Ascending aorta (tissue), 2 donors: ENCODE measurements at regions not wholly inside any gene's neighbourhood (a gene's known extent, or its start where the extent isn't known, plus 50 kb on each side); places are given as distances from the start of the nearest gene placed in this dataset.
"Not testable (repeated sequence)": the region's sequence is repeated elsewhere in the genome, so short reads cannot be mapped to it uniquely, and the experiment has no call there.

Source experiments
- DNase-seq, 2 donors: peaks; one replicate each; pipeline ENCODE4 v3.0.0-alpha.2; 2019; ENCODE audit warnings: low spot score in 2 of 2
- H3K27ac ChIP-seq, 2 donors: fragments of 200-600 bp; sonication (generic); one replicate each; pipeline ENCODE4 v1.5.1; 2016 to 2017; ENCODE audit warnings: mild to moderate bottlenecking in 1 of 2
- H3K27me3 ChIP-seq: fragments of 200-600 bp; sonication (generic); one replicate; pipeline ENCODE4 v1.5.1; 2017
- H3K36me3 ChIP-seq, 2 donors: fragments of 200-600 bp; sonication (generic); one replicate each; pipeline ENCODE4 v1.5.1; 2016
- H3K4me1 ChIP-seq, 2 donors: fragments of 200-600 bp; sonication (generic); one replicate each; pipeline ENCODE4 v1.5.1; 2016 to 2017; ENCODE audit warnings: mild to moderate bottlenecking in 1 of 2
- H3K4me3 ChIP-seq, 2 donors: fragments of 200-600 bp; sonication (generic); one replicate each; pipeline ENCODE4 v1.5.1; 2016 to 2017; ENCODE audit warnings: mild to moderate bottlenecking in 1 of 2
- H3K9me3 ChIP-seq, 2 donors: fragments of 200-600 bp; sonication (generic); one replicate each; pipeline ENCODE4 v1.5.1; 2016
- intact Hi-C: fragments of 100-400 bp; cut with DNase I; formaldehyde crosslinking; loops from one replicate; pipeline ENCODE4 v1.15.1; 2023
- TF ChIP-seq, protein P1 (sequence below), 3 experiments: fragments of 200-600 bp in 2 of 3; fragments of 450-650 bp in 1 of 3; sonication (generic) in 2 of 3; IDR thresholded peaks; one replicate each; pipeline ENCODE4 v1.5.1; 2016 to 2019; ENCODE audit warnings: antibody characterized with exemption in 3 of 3, mild to moderate bottlenecking in 1 of 3, moderate library complexity in 1 of 3

DNA sequence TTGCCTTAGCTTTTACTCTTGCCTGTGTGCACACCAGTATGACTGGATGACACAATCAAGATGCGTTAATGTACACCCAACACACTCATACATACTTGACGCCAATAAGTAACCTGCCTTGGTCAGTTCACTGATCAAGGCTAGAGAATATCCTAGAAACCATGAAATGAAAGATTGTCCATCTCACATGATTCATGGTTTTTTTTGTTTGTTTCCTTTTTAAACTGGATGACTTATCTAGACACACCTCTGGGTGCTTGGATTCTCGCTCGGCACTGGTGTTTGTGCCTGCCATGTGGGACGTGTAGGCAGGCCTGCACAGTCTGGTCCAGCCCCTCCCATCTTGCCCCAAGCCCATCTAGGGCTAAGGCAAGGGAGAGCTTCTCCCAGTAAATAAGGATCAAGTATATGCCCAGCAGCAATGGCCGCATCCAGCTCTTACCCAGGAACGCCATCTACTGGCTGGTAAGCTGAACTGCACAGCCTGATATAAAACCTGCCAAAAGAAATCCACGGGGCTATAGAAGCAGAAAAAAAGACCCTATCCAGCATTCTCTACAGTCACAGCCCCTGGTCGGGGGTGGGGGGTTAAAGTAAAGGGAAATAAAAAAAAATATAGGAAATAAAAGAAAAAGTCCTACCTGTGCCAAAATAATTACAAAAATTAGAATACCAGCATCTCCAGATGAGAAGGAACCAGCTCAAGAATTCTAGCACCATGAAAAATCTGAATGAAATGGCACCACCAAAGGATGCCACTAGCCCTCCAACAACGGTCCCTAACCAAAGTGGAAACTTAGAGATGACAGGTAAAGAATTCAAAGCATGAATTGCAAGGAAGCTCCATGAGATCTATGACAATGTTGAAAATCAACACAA is 73.3 kb downstream of the OTOR start:
- H3K9me3 ChIP-seq = no peaks in the 10 kb centered on the region
- no peak for DNase-seq
- H3K27ac ChIP-seq = no peak overlapping the region
- no peaks in the 10 kb centered on the region for H3K27me3 ChIP-seq
- TF ChIP-seq, protein P1, sequence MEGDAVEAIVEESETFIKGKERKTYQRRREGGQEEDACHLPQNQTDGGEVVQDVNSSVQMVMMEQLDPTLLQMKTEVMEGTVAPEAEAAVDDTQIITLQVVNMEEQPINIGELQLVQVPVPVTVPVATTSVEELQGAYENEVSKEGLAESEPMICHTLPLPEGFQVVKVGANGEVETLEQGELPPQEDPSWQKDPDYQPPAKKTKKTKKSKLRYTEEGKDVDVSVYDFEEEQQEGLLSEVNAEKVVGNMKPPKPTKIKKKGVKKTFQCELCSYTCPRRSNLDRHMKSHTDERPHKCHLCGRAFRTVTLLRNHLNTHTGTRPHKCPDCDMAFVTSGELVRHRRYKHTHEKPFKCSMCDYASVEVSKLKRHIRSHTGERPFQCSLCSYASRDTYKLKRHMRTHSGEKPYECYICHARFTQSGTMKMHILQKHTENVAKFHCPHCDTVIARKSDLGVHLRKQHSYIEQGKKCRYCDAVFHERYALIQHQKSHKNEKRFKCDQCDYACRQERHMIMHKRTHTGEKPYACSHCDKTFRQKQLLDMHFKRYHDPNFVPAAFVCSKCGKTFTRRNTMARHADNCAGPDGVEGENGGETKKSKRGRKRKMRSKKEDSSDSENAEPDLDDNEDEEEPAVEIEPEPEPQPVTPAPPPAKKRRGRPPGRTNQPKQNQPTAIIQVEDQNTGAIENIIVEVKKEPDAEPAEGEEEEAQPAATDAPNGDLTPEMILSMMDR (IDR thresholded peaks at IDR 0.05) = peak in 2 of 3 experiments; percentile 22 to 56
- H3K36me3 ChIP-seq = no peaks in the 10 kb centered on the region
- no peak overlapping the region for H3K4me3 ChIP-seq
- H3K4me1 ChIP-seq = no peaks in the 10 kb centered on the region
- intact Hi-C loops = no loop called here

DNA sequence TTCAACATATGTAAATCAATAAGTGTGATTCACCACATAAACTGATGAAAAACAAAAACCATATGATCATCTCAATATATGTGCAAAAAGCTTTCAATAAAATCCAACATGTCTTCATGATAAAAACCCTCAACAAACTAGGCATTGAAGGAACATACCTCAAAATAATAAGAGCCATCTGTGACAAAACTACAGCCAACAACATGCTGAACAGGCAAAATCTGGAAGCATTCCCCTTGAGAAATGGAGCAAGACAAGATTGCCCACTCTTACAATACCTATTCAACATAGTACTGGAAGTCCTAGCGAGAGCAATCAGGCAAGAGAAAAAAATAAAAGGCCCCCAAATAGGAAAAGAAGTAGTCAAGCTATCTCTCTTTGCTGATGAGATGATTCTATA is 76.5 kb downstream of the OTOR start:
- Histone ChIP-seq H3K36me3 (no peaks in the 10 kb centered on the region), H3K9me3 (no peaks in the 10 kb centered on the region), H3K27ac (no peak overlapping the region), H3K27me3 (no peaks in the 10 kb centered on the region), H3K4me3 (no peak overlapping the region), H3K4me1 (no peaks in the 10 kb centered on the region)
- no peak for DNase-seq
- intact Hi-C loops = no loop called here
- TF ChIP-seq, protein P1 (IDR thresholded peaks at IDR 0.05) = no peak

DNA sequence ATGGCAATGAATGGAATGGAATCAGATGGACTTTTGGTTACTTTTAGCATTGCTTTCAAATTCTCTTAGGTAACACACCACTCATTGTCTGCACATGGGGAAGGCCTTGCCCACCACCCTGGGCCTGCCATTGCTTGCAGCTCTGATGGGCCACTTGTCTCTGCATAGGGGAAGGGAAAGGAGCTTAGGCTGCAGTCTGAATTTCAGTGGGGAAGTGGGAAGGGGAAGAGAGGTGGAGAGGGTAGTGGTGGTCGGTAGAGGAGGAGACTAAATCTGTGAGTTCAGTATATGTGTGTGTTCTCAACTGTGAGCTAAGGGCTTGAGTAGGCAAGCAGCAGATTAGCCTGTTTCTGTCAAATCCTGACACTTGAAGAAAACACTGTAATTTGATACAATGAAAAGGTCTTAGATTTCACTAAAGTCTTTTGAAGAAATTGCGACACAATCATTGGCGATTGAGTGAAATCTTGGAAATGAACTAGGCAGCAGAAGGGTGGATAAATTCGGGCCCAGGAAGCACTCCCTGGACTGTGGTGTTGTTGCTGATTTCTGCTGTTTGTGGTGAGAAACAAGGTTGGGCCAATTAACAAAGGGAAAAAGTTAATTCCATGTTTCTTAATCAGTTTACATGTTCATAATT is 80.6 kb downstream of the OTOR start:
- no peaks in the 10 kb centered on the region for H3K27me3 ChIP-seq
- no peaks in the 10 kb centered on the region for H3K4me1 ChIP-seq
- no peak overlapping the region for H3K27ac ChIP-seq
- H3K36me3 ChIP-seq = no peaks in the 10 kb centered on the region
- no peak overlapping the region for H3K4me3 ChIP-seq
- intact Hi-C loops = no loop called here
- TF ChIP-seq, protein P1 (IDR thresholded peaks at IDR 0.05) = no peak
- H3K9me3 ChIP-seq = no peaks in the 10 kb centered on the region
- DNase-seq = no peak

DNA sequence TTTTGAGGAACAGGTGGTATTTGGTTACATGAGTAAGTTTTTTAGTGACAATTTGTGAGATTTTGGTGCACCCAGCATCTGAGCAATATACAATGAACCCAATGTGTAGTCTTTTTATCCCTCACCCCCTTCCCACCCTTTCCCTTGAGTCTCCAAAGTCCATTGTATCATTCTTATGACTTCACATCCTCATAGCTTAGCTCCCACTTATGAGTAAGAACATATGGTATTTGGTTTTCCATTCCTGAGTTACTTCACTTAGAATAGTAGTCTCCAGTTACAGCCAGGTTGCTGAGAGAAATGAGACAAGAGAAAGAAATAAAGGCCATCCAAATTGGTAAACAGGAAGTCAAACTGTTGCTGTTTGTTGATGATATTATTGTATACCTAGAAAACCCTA is 87.5 kb downstream of the OTOR start:
- H3K9me3 ChIP-seq, intact Hi-C loops, H3K27ac ChIP-seq, H3K4me1 ChIP-seq, H3K27me3 ChIP-seq, DNase-seq, H3K36me3 ChIP-seq, H3K4me3 ChIP-seq: not testable (repeated sequence)

DNA sequence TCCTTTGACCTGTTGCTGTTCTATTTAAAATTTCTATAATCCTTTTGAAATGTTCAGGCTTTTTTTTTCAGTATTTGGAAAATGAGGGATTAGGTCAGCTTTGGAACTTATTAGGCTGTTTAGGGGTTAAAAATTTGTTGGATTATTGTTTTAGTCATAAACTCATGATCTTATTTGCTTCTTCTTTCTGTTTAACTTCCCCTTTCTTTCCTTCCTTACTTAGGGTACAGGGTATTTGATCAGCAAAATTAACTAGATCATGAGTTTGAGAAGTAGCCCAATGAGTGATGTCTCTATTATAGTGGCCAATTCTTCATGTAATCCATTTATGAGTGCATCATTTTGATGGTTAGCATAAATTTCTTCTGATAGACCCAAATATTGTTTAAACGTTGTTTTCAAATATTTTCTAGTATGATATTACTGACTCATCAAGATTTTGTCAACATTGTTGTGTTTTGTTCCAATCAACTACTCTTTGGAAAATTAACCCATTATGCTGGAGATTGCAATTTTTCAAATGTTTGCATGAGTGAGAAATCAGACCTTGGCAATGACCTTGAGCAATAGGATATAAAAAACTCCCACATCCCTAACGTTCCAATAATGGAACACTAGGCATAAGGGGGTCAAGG is 94.4 kb downstream of the OTOR start:
- Histone ChIP-seq H3K4me3 (no peak overlapping the region), H3K9me3 (no peaks in the 10 kb centered on the region), H3K4me1 (no peaks in the 10 kb centered on the region), H3K36me3 (no peaks in the 10 kb centered on the region), H3K27me3 (no peaks in the 10 kb centered on the region), H3K27ac (no peak overlapping the region)
- intact Hi-C loops = no loop called here
- no peak for DNase-seq
- TF ChIP-seq, protein P1 (IDR thresholded peaks at IDR 0.05) = no peak

DNA sequence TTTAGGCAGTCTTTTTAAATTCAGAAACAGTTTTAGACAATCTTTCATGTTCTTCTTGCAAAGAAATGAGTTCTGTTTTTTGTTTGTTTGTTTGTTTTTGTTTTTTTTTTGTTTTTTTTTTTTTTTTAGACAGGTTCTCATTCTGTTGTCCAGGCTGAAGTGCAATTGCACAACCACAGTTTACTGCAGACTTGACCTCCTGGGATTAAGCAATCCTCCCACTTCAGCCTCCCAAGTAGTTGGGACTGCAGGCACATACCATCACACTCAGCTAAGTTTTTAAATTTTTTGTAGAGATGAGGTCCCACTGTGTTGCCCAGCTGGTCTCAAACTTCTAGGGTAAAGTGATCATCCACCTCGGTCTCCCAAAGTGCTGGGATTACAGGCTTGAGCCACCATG is 96.2 kb downstream of the OTOR start:
- no peak overlapping the region for H3K27ac ChIP-seq
- TF ChIP-seq, protein P1 (IDR thresholded peaks at IDR 0.05) = no peak
- H3K36me3 ChIP-seq = no peaks in the 10 kb centered on the region

More for the DNA sequence above, 96.2 kb downstream of the OTOR start:
- Histone ChIP-seq H3K4me1 (no peaks in the 10 kb centered on the region), H3K27me3 (no peaks in the 10 kb centered on the region), H3K4me3 (no peak overlapping the region), H3K9me3 (no peaks in the 10 kb centered on the region)
- DNase-seq = no peak
- intact Hi-C loops = no loop called here
